HG03196 (cell line): ENCODE measurements at regions not wholly inside any gene's neighbourhood (a gene's known extent, or its start where the extent isn't known, plus 50 kb on each side); places are given as distances from the start of the nearest gene placed in this dataset.
"Not testable (repeated sequence)": the region's sequence is repeated elsewhere in the genome, so short reads cannot be mapped to it uniquely, and the experiment has no call there.

Experiments
- ATAC-seq: cut with Tn5 transposase; IDR thresholded peaks from one replicate; pipeline ENCODE4 v1.9.1; 2021; ENCODE audit not compliant: unreplicated experiment

DNA sequence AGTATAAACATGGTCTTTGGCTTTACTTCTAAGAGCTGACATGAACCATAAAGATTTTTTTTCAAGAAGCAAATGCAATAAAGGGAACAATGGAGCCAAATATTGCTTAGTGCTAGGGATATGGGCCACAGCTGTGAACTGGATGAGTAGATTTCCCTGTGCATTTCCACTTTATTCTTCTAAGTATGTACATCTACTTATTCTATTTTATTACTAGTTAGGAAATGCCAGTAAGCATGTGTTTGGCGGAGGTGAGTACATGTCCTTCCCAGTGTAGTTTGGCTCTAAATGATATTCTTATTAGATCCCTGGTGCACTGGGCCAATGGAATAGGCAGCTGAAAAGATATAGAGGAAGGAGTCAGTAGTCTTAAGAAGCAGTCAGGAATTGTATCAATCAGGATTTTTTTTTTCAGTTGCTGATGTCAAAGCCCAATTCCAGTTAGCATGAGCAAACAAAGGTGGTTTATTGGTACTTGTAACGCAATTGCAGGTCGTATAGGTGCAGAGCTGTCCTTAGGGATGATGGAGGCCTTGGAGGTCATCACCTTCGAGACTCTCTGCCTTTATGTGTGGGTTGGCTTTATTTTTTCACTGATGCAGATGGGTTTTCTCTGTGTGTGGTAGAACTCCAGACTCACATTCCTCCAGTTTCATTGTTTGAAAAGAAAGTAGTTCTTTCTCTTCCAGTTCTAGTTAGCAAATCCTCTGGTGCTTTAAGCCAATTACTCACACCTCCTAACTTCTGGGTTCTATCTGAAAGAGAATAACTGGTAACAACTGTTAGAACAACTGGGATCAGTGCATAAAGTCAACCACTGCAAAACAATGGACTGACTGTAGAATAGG is 139.0 kb upstream of the LRIG3 start:
- ATAC-seq = no peak

DNA sequence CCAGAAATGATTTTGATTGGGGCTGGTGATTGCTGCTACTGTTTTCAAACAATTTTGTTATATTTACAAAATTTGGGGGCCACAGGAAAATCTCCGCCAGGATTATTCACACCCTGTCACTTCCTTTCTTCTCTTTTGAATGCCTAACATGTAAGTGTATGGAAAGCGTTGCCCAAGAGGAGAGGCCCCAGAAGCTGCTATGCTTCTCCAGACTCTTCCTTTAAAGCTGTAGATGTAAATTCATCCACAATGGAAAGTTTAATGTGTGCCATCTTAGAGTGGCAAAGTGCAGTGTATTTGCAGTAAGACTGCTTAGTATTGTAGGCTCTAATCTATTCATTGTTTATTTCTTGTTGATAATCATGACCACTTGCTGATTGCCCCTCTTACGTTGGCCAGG is 136.7 kb upstream of the LRIG3 start:
- no peak for ATAC-seq

DNA sequence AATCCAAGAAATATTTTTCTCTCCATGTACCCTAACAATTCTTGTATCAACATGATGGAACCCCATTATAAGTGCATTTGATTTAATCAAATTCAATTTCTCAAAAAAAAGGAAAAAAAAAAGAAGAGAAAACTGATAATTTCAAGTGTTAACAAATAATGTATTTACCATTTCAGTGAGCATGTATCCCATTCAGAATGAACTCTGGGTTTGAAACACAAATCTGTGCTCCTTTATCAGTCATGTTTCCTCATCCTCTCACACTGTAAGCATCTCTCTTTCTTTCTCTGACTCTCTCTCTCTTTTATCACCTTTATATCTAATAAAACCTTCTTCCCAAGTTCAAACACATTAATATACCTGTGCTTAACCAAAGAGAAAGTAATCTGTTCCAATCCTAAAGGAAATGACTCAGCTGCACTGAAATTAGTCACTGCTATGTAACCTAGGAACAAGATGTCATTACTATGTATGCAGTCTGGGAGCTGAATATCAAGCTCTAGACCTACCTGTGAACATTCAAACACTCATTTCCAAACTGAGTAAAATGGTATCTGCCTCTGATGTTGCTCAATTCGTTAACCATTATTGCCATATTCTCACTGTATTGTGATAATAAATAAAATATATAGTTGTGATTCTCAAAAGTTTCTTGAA is 135.0 kb upstream of the LRIG3 start:
- peak; percentile 85 for ATAC-seq

DNA sequence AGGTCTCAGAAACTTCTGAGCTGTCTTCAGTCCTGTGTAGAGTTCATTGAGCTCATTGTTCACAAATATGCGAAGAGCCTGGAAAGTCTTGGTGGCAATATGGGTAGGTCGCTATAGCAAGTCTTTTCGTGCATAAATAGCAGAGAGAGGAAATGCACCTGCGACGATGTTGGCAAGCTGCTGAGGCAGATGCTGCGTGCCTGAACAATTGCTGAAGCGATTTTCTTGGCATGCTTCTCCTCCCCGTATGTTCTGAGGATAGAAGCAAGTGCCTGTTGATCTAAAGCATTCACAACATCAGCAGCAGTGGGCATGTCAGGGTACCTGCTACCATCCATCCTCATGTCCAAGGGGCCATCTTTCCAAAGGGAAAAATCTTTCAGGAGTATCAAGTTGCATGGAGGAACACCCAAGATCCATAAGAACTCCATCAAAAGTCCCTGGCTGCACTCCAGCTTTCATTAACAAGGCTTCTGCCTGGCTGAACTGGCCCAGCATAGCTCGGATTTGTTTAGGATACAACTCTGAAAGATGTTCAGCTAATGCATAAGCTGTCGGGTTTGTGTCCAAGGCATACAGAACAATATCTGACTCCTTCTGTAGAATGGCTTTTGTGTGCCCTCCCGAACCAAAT is 133.1 kb upstream of the LRIG3 start:
- not testable (repeated sequence) for ATAC-seq

DNA sequence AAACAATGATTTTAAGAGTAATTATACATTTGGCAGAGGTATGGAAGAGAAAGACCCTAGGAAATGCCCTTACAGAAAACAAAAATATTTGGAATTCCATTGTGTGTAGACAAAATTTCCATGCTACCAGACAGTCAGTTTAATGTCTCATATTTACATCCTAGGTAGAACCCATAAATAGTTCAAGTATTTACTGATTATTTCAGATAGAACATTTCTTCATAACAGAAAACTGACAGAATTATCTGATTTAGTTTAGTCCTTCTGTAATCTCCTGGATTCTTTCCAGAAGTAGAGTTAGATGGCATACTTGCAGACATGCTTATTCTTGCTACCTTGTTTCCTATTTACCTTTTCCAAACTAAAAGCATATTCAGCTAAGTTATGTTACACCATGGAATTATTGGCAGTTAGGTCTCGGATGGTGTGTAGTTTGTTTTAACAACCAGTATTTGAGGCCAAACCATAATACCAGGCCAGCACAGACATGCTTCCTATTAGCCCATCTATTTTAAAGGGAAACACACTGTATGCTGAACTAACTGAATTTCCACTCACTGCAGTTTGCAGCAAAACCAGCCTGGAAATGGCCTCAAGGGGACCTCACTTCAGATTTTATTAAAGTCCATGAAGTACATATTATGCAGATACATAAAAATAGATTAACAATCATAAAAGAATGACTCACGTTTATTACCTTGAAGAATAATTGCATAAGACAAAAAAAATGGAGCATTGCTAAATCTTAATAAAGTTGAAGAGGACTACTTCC is 126.6 kb upstream of the LRIG3 start:
- ATAC-seq = no peak

DNA sequence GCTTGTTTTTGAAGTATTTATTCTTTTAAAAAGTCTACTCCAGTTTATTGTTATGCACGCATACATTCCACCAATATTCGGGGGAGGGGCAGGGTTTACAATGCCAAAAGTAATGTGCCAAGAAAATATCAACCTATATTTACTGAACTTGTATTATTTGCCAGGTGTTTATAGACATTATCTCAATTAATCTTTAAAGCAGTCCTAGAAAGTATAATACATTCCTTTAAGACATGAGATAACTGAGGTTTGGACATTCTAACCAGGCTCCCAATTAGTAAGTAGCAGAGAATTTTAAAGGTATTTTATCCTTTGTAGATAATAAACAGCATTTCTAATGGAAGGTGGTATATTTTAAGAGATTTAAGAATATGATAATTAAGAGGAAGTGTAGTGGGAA is 124.5 kb upstream of the LRIG3 start:
- no peak for ATAC-seq

DNA sequence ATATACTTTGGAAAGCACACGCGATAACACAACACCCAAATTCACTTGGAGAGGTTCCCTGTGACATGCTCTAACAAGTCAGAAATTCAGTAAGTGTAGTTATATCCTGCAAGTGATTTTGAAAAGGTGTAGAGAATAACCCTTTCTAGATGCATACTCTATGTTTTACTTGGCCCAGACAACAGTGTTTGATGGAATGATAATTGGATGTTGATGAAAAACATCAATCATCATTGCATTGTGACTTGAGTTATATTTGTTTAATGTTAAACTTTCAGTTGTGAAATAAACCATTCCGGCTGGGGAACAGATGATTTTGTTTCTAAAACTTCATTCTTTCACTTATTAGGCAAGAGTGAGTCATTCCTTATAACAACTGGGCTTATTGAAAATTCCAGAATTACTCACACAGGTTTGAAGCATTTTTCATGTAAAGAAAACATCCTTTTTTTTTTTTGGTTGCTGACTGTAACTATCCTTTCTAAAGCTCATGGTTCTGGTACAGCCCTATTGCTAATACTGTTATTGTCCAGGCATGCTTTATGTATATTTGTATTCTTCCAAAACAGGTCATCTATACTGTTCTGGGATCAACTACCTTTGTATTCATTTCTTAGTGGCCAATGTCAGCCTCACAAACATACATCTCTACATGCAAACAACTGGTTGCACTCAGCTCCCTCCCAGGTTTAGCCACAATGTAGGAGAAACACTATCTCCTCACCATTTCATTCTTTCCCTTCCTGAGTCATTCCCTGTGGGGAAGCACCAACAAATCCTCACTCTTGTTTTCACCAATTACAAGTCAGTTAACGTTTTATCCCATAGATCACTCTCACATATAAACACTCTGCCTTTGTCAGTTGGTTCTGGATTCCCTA is 121.2 kb upstream of the LRIG3 start:
- ATAC-seq = no peak

DNA sequence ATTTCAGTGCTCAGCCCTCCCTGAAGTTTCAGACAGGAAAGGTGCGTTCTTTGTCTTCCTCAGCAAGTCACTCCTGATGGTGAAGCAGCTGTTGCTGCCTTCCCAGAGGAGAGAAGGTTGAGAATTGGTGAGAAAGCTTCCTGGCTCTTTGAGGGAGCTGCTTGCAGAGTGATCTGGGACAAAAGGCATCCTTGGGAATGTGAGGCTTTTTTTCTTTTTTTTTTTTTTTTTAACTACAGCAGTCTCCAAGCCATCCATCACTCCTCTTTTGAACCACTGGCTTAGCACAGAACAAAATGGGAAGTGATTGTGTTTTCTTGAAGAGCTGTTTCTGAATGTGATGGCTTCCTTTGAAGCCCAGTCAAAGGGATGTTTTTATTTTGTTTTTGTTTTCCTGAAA is 120.4 kb upstream of the LRIG3 start:
- ATAC-seq = no peak

DNA sequence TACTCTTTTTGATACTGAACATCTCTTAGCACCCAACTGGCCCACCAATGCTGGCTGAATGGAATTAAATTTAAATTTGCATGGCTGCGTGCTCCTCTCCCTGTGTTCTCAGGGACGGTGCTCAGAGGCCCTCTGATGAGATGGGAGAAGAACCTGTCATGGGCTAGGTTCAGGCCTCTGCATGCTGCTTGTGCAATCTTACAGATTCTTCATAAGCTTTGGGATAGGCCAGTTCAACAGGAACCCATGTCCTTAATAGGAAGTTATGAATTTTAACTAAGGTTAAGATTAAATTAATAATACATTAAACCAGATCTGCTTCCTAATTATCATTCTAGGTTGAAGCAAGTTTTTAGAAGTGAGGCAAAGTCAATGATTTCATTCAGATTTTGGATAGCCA is 119.7 kb upstream of the LRIG3 start:
- ATAC-seq = no peak

DNA sequence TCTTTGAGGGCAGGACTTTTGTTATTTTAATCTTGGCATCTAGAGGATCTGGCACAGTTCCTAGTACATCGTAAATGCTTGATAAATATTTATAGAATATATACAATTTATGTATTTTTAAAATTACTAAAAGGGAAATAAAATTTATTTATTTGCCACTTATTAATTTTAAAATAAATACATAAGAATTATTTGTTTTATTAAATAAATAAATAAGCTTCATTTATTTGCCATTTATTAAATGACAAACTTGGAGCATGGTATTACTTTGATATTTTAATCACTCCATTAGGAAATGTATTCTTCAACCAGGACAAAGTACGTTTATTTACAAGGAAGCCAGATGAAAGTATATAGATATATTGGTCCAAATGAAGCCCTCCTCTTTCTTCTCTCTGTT is 118.7 kb upstream of the LRIG3 start:
- ATAC-seq = no peak

DNA sequence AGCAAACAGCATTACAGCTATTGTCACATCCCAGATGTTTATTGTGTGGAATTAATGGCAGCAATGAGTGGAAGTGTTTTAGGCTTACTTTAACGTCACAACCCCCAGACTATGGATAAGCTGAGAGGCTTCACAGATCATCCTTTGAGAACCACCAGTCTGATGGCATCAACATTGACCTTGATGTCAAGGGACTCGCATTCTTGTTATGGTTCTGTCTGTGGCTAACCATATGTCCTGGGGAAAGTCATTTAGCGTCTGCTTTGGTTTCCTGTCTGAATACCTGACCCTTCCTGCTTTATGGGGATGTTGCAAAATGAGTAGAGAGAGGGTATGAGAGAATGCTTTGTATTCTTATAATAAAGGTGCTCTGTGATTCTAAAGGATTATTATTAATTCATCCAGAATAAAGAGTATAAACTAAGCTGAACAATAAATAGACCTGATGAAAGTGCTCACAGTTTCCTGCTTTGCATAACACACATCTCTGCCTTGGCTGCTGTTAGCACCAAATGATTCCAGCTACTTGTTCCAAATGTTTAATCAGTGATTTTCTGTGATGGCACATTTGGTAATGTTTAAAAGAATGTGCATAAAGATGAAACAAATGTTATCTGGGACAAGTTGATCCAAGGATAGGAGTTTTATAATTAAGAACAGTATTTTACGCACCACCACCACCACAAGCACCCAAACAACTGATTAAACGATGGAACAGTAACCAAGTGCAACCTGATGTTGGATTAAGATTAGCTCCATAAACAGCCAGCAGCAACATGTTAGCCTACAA is 116.9 kb upstream of the LRIG3 start:
- ATAC-seq = no peak

DNA sequence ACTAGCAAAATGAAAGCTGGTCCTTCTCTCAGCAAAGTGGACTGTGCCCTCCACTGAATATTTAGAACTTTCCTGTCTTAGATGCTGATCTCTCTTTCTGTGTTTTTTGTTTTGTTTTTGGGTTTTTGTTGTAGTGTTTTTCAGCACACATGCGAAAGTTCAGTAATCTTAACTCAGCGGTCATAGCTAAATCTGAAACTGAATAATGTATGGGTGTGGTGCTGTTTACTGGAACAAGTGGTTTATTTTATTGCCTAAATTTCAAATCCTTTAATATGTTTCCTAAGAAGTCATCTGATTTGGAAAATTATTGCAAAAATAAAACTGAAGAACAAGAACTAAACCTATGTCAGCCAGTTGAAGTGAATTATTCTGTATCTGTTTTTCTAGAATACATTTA is 116.0 kb upstream of the LRIG3 start:
- ATAC-seq = no peak

DNA sequence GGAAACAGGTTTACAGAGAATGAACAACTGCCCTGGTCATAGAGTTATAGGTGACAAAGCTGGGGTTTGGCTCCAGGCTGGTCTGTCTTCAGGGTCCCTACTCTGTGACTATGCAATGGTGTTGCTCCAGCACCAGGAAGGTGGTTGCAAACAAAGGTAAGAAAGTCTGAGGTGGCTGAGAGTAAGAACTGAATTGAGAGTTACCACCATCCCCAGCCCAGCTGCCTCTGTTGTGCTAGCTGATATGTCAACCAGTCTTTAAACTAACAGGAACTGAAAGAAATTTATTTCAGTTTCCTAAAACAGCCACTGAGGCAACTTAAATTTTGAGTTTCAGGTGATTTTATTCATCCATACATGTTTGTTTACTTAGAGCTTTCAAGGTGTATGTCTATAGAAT is 111.0 kb upstream of the LRIG3 start:
- no peak for ATAC-seq

DNA sequence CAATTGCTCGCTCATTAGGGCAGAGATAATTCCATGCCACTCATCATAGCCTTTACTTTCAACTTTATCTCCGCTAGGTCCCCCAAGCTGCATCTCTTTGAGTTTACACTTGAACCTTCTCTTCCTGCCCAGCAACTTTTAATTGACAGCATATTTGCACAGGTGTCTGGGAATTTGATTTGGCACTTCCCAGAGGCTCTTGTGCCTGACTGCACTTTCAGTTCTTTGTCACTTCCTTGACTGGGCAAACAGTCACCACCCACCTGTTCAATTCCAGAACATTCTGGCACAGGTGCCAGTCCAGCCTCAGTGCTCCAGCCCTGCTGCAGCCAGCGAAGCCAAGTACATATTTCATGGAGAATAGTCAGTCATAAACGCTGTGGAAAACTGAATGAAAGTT is 110.1 kb upstream of the LRIG3 start:
- ATAC-seq = no peak

DNA sequence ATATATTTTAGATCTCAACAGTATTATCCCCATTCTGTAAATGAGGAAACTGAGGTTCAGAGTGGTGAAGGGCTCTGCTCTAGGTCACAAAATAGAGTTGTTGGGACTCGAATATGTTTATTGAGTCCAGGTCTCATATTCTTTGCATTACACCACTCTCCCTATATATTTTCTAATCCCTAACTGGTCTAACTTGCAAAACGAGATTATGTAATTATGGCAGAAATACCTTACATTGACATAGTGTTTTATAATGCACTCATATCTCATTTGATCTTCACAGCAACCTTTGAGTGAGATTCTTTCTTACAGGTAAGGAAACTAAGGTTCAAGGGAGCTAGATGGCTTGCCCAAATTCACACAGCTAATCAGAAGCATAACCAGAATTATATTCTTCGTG is 106.9 kb upstream of the LRIG3 start:
- ATAC-seq = no peak

DNA sequence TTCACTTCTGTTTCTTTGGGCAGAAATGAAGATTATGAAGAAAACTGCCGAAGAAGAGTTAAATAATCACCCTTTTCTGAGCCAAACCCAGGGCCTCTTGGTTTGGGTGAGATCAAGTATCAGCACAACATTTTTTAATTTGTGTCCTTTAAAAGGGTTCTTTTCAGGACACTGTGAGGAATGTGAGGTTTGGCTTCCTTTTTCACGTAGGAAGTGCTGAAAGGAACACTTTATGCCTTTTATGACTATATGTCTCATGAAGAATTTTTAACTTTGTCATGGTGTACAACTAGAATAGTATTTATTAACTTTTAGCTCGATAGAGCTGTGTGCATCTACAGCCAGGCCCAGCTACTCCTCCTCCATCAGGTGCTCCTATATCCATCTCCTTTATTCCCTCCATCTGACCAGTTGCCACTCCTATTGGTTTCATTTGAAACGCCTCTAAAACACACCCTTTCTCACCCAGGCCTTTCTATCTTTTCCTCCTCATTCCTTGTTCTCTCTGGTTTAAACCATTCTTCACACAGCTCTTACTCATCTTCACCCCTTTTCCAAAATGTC is 103.6 kb upstream of the LRIG3 start:
- no peak for ATAC-seq

DNA sequence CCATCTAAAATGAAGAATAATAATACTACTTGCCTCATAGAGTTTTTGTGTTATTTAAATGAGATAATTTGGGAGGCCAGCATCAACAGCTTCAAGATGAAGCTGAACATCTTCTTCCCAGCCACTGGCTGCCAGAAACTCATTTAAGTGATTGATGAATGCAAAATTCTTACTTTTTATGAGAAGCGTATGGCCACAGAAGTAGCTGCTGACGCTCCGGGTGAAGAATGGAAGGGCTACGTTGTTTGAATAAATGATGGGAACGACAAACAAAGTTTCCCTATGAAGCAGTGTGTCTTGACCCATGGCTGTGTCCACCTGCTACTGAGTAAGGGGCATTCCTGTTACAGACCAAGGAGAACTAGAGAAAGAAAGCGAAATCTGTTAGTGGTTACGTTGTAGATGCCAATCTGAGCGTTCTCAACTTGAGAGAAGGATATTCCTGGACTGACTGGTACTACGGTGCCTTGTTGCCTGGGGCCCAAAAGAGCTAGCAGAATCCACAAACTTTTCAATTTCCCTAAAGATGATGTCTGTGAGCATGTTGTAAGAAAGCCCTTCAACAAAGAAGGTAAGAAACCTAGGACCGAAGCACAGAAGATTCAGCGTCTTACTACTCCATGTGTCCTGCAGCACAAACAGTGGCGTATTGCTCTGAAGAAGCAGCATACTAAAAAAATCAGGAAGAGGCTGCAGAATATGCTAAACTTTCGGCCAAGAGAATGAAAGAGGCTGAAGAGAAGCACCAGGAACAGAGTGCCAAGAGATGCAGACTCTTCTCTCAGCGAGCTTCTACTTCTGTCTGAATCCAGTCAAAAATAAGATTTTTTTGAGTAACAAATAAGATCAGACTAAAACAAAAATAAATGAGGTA is 100.0 kb upstream of the LRIG3 start:
- no peak for ATAC-seq

DNA sequence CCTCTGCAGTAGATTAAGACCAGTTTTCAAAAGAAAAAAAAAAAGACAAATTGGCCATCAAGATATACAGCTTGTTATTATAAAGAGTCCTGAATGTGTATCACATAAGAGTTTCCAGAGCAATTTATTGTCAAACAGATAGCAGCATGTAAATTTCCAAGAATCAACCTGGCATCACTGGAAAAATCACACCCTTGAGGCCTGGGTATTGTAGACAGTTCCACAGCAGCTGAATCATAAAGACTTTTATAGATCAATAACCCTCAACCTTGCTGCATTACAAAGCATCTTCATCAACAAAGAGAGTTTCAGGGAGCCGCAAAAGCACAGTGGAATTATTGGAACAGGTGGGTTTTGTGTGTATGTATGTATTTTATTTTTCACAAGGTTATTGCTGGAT is 94.6 kb upstream of the LRIG3 start:
- ATAC-seq = no peak
